COLO829 (cell line): ENCODE measurements at regions not wholly inside any gene's neighbourhood (a gene's known extent, or its start where the extent isn't known, plus 50 kb on each side); places are given as distances from the start of the nearest gene placed in this dataset.

Experiments
- DNase-seq: peaks from one replicate; pipeline ENCODE4 v3.0.0; 2012; ENCODE audit warnings: low spot score

DNA sequence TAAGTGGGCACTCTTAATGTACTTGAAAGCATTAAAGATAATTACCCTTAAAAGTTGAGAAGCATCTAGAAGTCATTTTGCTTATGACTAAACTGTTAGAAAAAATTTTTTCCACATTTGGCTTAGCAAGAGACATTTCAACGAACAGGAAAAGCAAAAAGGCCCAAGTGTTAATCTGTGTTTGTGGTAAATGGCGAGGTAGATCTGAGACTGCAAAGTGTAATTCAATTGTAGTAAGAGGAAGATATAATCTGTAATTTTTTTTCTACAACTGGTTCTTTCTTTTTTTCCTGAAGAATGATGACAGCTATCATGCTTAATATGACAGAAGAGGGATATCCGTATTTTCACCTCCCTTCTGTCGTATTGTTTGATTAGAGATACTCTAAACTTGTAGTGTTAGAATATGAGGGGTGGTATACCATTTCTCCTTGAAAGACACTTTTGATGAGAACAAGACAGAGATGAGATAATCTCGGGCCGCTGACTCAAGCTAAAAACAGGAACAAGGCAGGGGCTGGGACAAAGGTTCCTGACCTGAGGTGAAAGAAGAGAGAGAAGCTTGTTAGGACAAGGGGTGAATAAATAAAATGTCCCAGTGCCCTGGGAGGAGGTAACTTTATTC is 459.3 kb upstream of the ZNF608 start:
- no peak for DNase-seq

- DNase-seq = no peak
Observed at GRCh38 chr5:125207856-125208255, 461.4 kb upstream of the ZNF608 start.

DNA sequence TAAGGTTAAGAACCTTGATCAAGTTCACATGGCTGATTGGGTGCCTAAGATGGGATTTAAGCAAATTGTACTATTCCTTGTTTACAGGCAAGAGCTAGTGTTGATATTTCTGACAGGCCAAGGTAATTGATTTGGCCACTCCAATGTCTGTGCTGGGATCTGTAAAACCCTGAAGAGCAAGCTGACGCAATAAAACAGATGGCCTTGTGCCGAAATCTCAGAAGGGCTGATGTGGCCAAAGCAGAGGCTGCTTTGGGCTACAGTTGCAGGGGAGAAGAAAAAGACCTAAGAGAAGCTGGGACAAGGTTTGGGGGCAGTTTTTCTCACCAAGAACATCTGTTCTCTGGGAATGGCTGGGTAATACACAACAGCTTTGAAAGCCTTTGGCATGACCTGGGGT is 463.2 kb upstream of the ZNF608 start:
- DNase-seq = no peak

GRCh38 chr5:125210242-125210947 is 464.0 kb upstream of the ZNF608 start:
- no peak for DNase-seq

DNA sequence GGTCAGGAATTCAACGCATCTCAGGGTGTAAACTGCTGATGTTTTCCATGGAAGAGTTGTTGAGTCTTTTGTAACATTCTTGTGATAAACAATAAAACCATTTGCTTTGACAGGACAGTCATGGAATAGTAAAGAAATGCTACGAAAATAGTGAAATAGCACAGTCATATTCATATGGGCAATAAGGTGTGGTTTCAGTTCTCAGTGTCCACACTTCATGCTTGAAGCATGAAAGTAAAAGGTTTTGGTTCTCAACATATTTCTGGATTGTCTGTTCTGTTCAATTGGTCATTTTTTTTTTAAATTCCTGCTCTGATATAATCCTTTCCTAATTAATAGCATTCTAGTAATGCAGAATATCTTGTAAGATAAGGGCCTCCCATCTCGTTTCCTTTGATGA is 467.6 kb upstream of the ZNF608 start:
- no peak for DNase-seq

GRCh38 chr5:125215593-125215992 is 469.2 kb upstream of the ZNF608 start:
- DNase-seq = no peak

- no peak for DNase-seq
Observed at GRCh38 chr5:125219710-125220109, 473.3 kb upstream of the ZNF608 start.

DNA sequence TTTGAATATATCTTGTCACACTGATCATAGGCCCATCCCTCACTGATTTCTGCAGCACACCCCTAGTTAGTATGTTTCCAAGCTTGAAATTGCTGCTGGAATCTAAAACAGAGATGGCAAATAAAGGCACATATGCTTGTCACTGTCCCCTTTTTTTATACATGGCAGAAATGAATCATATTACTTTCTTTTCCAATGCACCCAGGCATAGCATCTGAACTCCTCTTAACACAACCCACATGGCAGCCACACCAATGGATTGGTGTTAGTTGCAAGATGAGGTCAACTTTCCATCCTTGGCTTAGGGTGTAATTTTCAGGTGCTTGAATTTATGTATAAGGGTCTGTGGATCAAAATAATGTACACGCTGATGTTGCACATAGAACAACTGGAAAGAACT is 473.8 kb upstream of the ZNF608 start:
- DNase-seq = no peak

- no peak for DNase-seq
Observed at GRCh38 chr5:125222597-125223240, 476.3 kb upstream of the ZNF608 start.

- DNase-seq = no peak
Observed at GRCh38 chr5:125225424-125225823, 479.0 kb upstream of the ZNF608 start.

GRCh38 chr5:125226825-125227224 is 480.4 kb upstream of the ZNF608 start:
- DNase-seq = no peak

DNA sequence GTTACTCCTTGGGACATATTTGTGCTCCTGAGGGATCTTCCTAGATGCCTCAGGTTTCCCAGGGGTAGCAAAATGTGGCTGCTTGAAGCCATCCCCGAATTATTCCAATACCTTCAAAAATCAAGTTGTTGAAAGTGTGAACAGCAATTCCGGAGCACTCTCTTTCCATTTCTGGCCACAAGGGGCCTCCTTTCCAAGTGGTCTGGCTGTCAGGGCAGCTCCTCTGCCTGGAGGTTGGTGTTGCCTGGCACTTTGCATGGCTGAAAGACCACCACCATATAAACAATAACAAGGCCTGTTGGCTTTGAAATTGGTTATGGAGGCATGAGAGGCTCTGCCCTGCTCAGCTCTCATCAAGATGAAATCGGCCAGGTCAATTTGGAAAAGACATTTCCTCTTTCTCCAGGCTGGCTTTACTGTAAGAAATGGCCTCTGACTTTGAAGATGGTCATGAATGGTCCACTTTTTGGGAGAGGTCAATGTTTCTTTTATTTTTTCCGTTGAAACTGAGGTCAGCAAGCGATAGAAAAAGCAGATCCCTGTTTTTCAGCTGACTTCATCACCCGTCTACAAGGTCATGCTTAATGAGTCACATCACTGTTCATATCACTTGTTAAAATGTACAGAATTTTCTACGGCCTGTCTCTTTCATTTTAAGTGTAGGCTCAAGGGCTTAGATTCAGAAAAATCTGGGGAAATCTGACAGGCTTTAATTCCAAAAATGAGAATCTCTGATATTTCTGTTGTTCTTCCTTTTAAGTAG is 481.1 kb upstream of the ZNF608 start:
- DNase-seq = peak; percentile 5

DNA sequence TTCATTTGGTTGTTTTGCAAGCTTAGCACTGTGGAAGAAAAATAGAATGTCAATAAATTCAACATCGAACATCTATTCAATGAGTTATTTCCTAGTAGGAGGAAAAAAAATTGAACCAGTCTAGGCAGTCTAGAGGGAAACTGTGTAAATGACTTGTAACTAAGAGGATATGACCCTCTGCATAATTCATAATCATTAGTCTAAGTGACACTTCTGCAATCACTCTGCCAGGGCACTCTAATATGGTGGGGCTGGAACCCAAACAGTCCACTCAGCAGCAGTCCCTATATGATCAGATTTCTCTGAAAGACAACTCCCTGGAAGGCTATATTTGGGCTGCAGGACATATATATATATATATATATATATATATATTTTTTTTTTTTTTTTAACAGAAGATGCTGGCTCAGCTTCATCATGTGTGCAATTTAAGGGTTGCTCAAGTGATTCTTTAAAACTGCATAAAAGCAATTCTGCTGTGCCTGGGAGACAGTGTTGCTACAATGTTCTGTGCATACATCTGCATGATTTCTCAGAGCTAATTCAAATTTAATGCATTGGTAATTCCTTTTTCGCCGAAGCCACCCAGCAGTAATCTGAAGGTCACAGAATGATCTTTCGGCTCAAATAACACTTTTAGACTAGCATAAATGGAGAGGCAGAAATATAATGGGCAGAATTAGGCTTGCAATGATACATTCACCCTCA is 482.1 kb upstream of the ZNF608 start:
- no peak for DNase-seq

GRCh38 chr5:125229556-125229955 is 483.1 kb upstream of the ZNF608 start:
- no peak for DNase-seq

DNA sequence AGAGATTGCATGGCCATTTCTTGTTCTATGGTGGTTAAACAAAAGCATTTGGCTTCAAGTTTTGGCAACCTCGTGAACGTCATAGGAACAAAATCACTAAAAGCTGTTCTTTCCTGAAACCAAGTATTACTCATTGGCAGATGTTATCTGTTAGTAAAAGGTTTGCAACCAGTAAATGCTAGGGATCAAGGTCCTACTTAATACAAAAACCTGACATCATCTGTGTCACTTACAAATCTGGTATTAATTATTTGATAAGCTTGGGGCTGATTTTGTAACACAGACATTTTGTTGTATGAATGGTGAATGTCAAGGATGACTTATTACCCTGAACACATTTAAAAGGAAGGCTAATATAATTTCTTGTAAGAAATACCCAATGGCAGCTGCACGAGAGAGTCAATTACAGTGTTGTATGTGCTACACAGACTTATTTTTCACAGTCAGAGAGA is 486.4 kb upstream of the ZNF608 start:
- DNase-seq = peak; percentile 3

DNA sequence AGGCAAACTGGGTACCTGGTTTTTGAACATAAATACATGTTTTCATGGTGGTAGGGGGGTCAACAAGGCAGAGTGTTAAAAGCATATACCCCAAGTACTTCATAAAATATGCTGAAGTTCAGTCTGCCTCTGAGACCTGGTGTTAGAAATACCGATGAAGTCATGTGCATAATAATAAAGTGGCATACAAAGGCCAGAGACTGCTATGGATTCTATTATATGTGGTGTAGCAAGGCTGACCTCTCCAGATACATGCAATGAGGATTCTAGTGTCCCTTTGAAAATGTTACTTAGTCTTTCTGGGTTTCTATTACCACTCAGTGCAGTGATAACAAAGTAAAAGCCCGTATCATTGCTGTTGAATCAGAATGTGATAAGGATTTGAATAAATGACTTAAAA is 487.5 kb upstream of the ZNF608 start:
- DNase-seq = no peak

- DNase-seq = no peak
Observed at GRCh38 chr5:125236007-125236406, 489.6 kb upstream of the ZNF608 start.

- DNase-seq = no peak
Observed at GRCh38 chr5:125236981-125237380, 490.5 kb upstream of the ZNF608 start.

GRCh38 chr5:125244531-125244930 is 498.1 kb upstream of the ZNF608 start:
- no peak for DNase-seq

DNA sequence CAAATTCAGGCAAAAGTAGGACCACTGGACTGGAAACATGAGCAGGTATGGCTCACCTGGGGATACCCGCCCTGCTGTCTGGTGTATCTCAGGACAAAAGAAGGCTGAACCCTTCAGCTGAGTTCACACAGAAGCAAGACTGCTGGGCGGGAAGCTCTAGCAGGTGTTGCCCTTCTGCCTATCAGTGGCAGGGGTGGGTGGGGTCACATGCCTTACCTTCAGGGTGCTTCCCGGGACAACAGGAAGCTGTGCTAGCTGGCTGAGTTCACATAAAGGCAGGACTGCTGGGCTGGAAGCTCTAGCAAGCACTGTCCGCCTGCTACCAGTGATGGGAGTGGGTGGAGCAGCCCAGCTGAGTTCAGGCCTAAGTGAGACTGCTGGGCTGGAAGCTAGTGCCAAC is 498.8 kb upstream of the ZNF608 start:
- DNase-seq = no peak

GRCh38 chr5:125249400-125249799 is 503.0 kb upstream of the ZNF608 start:
- no peak for DNase-seq

DNA sequence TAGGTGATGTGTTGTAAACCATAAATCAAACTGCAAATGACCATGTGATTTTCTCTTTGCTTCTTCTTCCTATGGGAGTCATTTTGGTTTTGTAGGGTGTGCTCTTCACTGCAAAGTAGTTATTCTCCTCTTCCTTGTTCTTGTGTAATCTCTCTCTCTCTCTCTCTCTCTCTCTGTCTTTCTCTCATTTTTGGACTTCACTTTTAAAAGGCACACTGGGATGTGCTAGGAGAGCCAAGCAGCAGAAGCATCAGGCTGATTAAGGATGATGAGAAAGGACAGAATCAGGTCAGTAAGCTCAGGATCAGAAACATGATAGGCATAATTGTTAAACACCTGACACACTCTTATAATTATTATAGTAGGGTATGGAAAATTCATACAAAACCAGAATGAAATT is 505.3 kb upstream of the ZNF608 start:
- no peak for DNase-seq
